Bronchial epithelial cell (primary cell): ENCODE measurements at regions not wholly inside any gene's neighbourhood (a gene's known extent, or its start where the extent isn't known, plus 50 kb on each side); places are given as distances from the start of the nearest gene placed in this dataset.

Experiments
- DNase-seq: peaks from one replicate; pipeline ENCODE4 v3.0.0-alpha.2; 2010; ENCODE audit warnings: low read depth
- FAIRE-seq: peaks from 2 replicates; lab custom pipeline; 2011; peaks lifted over from hg19 to GRCh38; lab: Jason Lieb, UNC
- H3K27me3 ChIP-seq: 2 replicates; pipeline ENCODE4 v1.5.1; 2011; ENCODE audit warnings: low read length; ENCODE audit not compliant: control insufficient read depth, insufficient read depth
- H3K36me3 ChIP-seq: 2 replicates; pipeline ENCODE4 v1.5.1; 2011; ENCODE audit warnings: low read length; ENCODE audit not compliant: control insufficient read depth, insufficient read depth
- H3K4me3 ChIP-seq: 2 replicates; pipeline ENCODE4 v1.5.1; 2011; ENCODE audit warnings: mild to moderate bottlenecking, low read depth, low read length, control low read depth
- CTCF ChIP-seq: IDR thresholded peaks from 2 replicates; pipeline ENCODE4 v1.5.1; 2011; ENCODE audit warnings: mild to moderate bottlenecking, moderate library complexity, low read length, control low read depth, inconsistent platforms; ENCODE audit not compliant: insufficient read depth, severe bottlenecking

- DNase-seq (no peak), FAIRE-seq (no peak)
- Histone ChIP-seq H3K27me3 (no peaks in the 10 kb centered on the region), H3K4me3 (no peak overlapping the region), H3K36me3 (no peaks in the 10 kb centered on the region)
- TF ChIP-seq CTCF = no peak
Measured at GRCh38 chr2:5950736-5951135, 258.6 kb downstream of the SOX11 start.

- no peak for DNase-seq
- Histone ChIP-seq H3K4me3 (no peak overlapping the region), H3K27me3 (no peaks in the 10 kb centered on the region), H3K36me3 (no peaks in the 10 kb centered on the region)
- TF ChIP-seq CTCF = no peak
- no peak for FAIRE-seq
Measured at GRCh38 chr2:5951471-5951870, 259.3 kb downstream of the SOX11 start.

- FAIRE-seq (no peak), DNase-seq (no peak)
- Histone ChIP-seq H3K4me3 (no peak overlapping the region), H3K36me3 (no peaks in the 10 kb centered on the region), H3K27me3 (no peaks in the 10 kb centered on the region)
- TF ChIP-seq CTCF = no peak
Measured at GRCh38 chr2:5953525-5953924, 261.3 kb downstream of the SOX11 start.

GRCh38 chr2:5954509-5954908, 262.3 kb downstream of the SOX11 start:
- no peaks in the 10 kb centered on the region for H3K27me3 ChIP-seq
- no peak for FAIRE-seq
- no peak for DNase-seq
- TF ChIP-seq CTCF = no peak
- no peaks in the 10 kb centered on the region for H3K36me3 ChIP-seq
- no peak overlapping the region for H3K4me3 ChIP-seq

GRCh38 chr2:5955921-5956320, 263.7 kb downstream of the SOX11 start:
- FAIRE-seq = no peak
- Histone ChIP-seq H3K27me3 (no peaks in the 10 kb centered on the region), H3K4me3 (no peak overlapping the region), H3K36me3 (no peaks in the 10 kb centered on the region)
- DNase-seq = no peak
- no peak for TF ChIP-seq CTCF

- DNase-seq (no peak), FAIRE-seq (no peak)
- TF ChIP-seq CTCF = no peak
- Histone ChIP-seq H3K36me3 (no peaks in the 10 kb centered on the region), H3K27me3 (no peaks in the 10 kb centered on the region), H3K4me3 (no peak overlapping the region)
Measured at GRCh38 chr2:5959836-5960820, 267.9 kb downstream of the SOX11 start.
